ENCODE measurements at regions not wholly inside any gene's neighbourhood (a gene's known extent, or its start where the extent isn't known, plus 50 kb on each side); places are given as distances from the start of the nearest gene placed in this dataset.

DNA sequence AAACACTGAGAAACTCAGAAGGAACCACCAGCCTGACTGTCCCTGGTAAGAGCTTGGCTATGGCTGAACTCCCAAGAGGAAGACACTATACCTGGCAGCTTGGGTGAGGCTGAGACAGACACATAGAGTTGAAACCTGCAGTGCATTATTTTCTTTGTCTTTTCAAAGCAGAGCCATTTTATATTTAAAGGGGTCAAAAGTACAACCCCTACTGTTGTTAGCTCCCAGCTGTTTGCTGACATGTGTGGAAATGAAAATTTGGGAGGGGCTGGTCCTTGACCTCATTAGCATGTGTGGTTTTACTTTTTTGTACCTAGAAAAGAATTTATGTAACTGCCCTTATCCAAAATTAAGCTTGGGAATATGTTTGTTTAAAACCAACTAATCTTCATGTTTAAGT lies 309.0 kb downstream of the RPRM start:
- H3K4me2 ChIP-seq (ENCODE audit: low read length) = no peak overlapping the region
- no peaks in the 10 kb centered on the region for H3K36me3 ChIP-seq (ENCODE audit: control insufficient read depth, insufficient read depth, low read length)
- H3K9me3 ChIP-seq (ENCODE audit: control insufficient read depth, low read length) = no peaks in the 10 kb centered on the region
- H3K27ac ChIP-seq = no peak overlapping the region
- TF ChIP-seq CTCF (IDR thresholded peaks at IDR 0.05) = no peak
- H3K27me3 ChIP-seq (ENCODE audit: control insufficient read depth, insufficient read depth, low read length) = no peaks in the 10 kb centered on the region
- no peak overlapping the region for H3K4me3 ChIP-seq (ENCODE audit: low read depth, low read length)
- no peak overlapping the region for H2AFZ ChIP-seq
- H3K9ac ChIP-seq = no peak overlapping the region
- H3K79me2 ChIP-seq = no peaks in the 10 kb centered on the region
- H3K4me1 ChIP-seq = no peaks in the 10 kb centered on the region

DNA sequence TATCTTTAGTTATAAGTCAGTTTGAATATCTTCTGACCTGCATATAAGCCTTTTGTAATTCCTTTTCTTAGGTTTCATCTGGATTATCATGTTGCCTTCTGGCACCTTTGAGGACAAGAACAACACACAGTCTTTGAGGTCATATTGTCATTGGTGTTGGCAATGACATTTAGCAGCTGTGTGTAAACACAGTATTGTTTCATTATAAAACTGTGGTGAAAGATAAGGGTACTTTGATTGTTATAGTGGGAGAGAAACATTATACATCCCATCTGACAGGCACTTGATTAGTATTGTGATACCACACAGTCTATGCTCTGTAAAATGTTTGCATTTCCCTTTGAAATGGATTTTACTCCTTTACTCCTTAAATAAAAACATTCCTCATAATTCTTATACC lies 313.5 kb downstream of the RPRM start:
- TF ChIP-seq CTCF (IDR thresholded peaks at IDR 0.05) = no peak
- Histone ChIP-seq H3K27ac (no peak overlapping the region), H3K79me2 (no peaks in the 10 kb centered on the region), H3K4me1 (no peaks in the 10 kb centered on the region), H3K9ac (no peak overlapping the region), H3K36me3 (ENCODE audit: control insufficient read depth, insufficient read depth, low read length) (no peaks in the 10 kb centered on the region), H3K9me3 (ENCODE audit: control insufficient read depth, low read length) (no peaks in the 10 kb centered on the region), H3K4me2 (ENCODE audit: low read length) (no peak overlapping the region), H3K4me3 (ENCODE audit: low read depth, low read length) (no peak overlapping the region), H3K27me3 (ENCODE audit: control insufficient read depth, insufficient read depth, low read length) (no peaks in the 10 kb centered on the region), H2AFZ (no peak overlapping the region)

DNA sequence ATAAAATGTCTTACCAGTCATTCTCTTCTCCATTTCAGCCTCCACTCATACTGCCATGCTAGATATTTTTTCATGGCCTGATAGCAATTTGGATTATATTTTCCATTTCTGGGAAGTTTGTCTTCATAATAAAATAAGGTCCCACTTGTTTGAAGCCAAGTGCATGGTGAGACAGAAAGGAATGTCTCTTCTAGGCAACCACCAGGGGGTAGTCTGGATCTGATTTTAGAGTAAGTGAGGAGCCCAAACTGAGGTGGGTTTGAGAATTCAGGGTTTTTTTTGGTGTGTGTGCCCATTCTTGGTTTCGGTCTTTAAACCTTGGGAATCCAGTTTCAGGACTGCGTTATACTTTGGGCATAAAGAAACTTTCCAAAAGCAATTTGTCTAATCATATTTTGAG lies 315.5 kb downstream of the RPRM start:
- no peak overlapping the region for H3K9ac ChIP-seq
- no peak overlapping the region for H3K27ac ChIP-seq
- H3K4me2 ChIP-seq (ENCODE audit: low read length) = no peak overlapping the region
- no peaks in the 10 kb centered on the region for H3K27me3 ChIP-seq (ENCODE audit: control insufficient read depth, insufficient read depth, low read length)
- H2AFZ ChIP-seq = no peak overlapping the region
- no peaks in the 10 kb centered on the region for H3K79me2 ChIP-seq
- no peaks in the 10 kb centered on the region for H3K4me1 ChIP-seq
- H3K9me3 ChIP-seq (ENCODE audit: control insufficient read depth, low read length) = no peaks in the 10 kb centered on the region
- H3K4me3 ChIP-seq (ENCODE audit: low read depth, low read length) = no peak overlapping the region
- no peak for TF ChIP-seq CTCF (IDR thresholded peaks at IDR 0.05)
- no peaks in the 10 kb centered on the region for H3K36me3 ChIP-seq (ENCODE audit: control insufficient read depth, insufficient read depth, low read length)

GRCh38 chr2:153156743-153157142 lies 321.8 kb downstream of the RPRM start:
- TF ChIP-seq CTCF (IDR thresholded peaks at IDR 0.05) = no peak
- no peaks in the 10 kb centered on the region for H3K27me3 ChIP-seq (ENCODE audit: control insufficient read depth, insufficient read depth, low read length)
- H3K79me2 ChIP-seq = no peaks in the 10 kb centered on the region
- no peak overlapping the region for H3K4me2 ChIP-seq (ENCODE audit: low read length)
- no peaks in the 10 kb centered on the region for H3K36me3 ChIP-seq (ENCODE audit: control insufficient read depth, insufficient read depth, low read length)
- no peak overlapping the region for H3K4me3 ChIP-seq (ENCODE audit: low read depth, low read length)
- no peaks in the 10 kb centered on the region for H3K4me1 ChIP-seq
- no peak overlapping the region for H3K27ac ChIP-seq
- H3K9ac ChIP-seq = no peak overlapping the region
- H3K9me3 ChIP-seq (ENCODE audit: control insufficient read depth, low read length) = no peaks in the 10 kb centered on the region
- no peak overlapping the region for H2AFZ ChIP-seq

GRCh38 chr2:153152036-153152435 lies 326.5 kb downstream of the RPRM start:
- no peaks in the 10 kb centered on the region for H3K27me3 ChIP-seq (ENCODE audit: control insufficient read depth, insufficient read depth, low read length)
- no peak overlapping the region for H3K9ac ChIP-seq
- H3K36me3 ChIP-seq (ENCODE audit: control insufficient read depth, insufficient read depth, low read length) = no peaks in the 10 kb centered on the region
- H3K27ac ChIP-seq = no peak overlapping the region
- no peak overlapping the region for H2AFZ ChIP-seq
- no peaks in the 10 kb centered on the region for H3K4me1 ChIP-seq
- H3K4me3 ChIP-seq (ENCODE audit: low read depth, low read length) = no peak overlapping the region
- TF ChIP-seq CTCF (IDR thresholded peaks at IDR 0.05) = no peak
- H3K4me2 ChIP-seq (ENCODE audit: low read length) = no peak overlapping the region
- H3K9me3 ChIP-seq (ENCODE audit: control insufficient read depth, low read length) = no peaks in the 10 kb centered on the region
- H3K79me2 ChIP-seq = no peaks in the 10 kb centered on the region

Data from parathyroid adenoma (tissue), 2 donors.